Ascending aorta (tissue), 2 donors: ENCODE measurements at regions not wholly inside any gene's neighbourhood (a gene's known extent, or its start where the extent isn't known, plus 50 kb on each side); places are given as distances from the start of the nearest gene placed in this dataset.
"Not testable (repeated sequence)": the region's sequence is repeated elsewhere in the genome, so short reads cannot be mapped to it uniquely, and the experiment has no call there.

Experiments used
- DNase-seq, 2 donors: peaks; one replicate each; pipeline ENCODE4 v3.0.0-alpha.2; 2019; ENCODE audit warnings: low spot score in 2 of 2
- H3K27ac ChIP-seq, 2 donors: fragments of 200-600 bp; sonication (generic); one replicate each; pipeline ENCODE4 v1.5.1; 2016 to 2017; ENCODE audit warnings: mild to moderate bottlenecking in 1 of 2
- H3K27me3 ChIP-seq: fragments of 200-600 bp; sonication (generic); one replicate; pipeline ENCODE4 v1.5.1; 2017
- H3K36me3 ChIP-seq, 2 donors: fragments of 200-600 bp; sonication (generic); one replicate each; pipeline ENCODE4 v1.5.1; 2016
- H3K4me1 ChIP-seq, 2 donors: fragments of 200-600 bp; sonication (generic); one replicate each; pipeline ENCODE4 v1.5.1; 2016 to 2017; ENCODE audit warnings: mild to moderate bottlenecking in 1 of 2
- H3K4me3 ChIP-seq, 2 donors: fragments of 200-600 bp; sonication (generic); one replicate each; pipeline ENCODE4 v1.5.1; 2016 to 2017; ENCODE audit warnings: mild to moderate bottlenecking in 1 of 2
- H3K9me3 ChIP-seq, 2 donors: fragments of 200-600 bp; sonication (generic); one replicate each; pipeline ENCODE4 v1.5.1; 2016
- intact Hi-C: fragments of 100-400 bp; cut with DNase I; formaldehyde crosslinking; loops from one replicate; pipeline ENCODE4 v1.15.1; 2023
- TF ChIP-seq, protein P1 (sequence below), 3 experiments: fragments of 200-600 bp in 2 of 3; fragments of 450-650 bp in 1 of 3; sonication (generic) in 2 of 3; IDR thresholded peaks; one replicate each; pipeline ENCODE4 v1.5.1; 2016 to 2019; ENCODE audit warnings: antibody characterized with exemption in 3 of 3, mild to moderate bottlenecking in 1 of 3, moderate library complexity in 1 of 3

DNA sequence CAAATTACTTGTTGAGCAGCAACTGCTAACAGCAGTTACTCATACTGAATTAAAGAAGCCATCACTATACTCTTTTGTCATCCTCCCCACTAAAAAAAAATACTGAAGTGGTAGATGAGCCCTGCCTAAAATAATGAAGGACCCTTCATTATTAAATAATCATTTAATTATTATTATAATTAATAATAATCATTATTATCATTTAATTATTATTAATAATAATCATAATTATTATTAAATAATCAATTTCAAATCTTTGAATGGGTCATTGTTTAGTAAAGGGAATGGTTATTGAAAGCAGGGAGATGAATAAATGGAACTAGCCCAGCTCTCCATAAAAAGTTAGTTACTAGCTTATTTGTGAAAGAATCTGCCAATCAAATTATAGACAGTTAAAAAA, 396.4 kb downstream of the NFIB start:
- TF ChIP-seq, protein P1, sequence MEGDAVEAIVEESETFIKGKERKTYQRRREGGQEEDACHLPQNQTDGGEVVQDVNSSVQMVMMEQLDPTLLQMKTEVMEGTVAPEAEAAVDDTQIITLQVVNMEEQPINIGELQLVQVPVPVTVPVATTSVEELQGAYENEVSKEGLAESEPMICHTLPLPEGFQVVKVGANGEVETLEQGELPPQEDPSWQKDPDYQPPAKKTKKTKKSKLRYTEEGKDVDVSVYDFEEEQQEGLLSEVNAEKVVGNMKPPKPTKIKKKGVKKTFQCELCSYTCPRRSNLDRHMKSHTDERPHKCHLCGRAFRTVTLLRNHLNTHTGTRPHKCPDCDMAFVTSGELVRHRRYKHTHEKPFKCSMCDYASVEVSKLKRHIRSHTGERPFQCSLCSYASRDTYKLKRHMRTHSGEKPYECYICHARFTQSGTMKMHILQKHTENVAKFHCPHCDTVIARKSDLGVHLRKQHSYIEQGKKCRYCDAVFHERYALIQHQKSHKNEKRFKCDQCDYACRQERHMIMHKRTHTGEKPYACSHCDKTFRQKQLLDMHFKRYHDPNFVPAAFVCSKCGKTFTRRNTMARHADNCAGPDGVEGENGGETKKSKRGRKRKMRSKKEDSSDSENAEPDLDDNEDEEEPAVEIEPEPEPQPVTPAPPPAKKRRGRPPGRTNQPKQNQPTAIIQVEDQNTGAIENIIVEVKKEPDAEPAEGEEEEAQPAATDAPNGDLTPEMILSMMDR (IDR thresholded peaks at IDR 0.05), result no peak
- intact Hi-C loops, result no loop called here
- no peak for DNase-seq

DNA sequence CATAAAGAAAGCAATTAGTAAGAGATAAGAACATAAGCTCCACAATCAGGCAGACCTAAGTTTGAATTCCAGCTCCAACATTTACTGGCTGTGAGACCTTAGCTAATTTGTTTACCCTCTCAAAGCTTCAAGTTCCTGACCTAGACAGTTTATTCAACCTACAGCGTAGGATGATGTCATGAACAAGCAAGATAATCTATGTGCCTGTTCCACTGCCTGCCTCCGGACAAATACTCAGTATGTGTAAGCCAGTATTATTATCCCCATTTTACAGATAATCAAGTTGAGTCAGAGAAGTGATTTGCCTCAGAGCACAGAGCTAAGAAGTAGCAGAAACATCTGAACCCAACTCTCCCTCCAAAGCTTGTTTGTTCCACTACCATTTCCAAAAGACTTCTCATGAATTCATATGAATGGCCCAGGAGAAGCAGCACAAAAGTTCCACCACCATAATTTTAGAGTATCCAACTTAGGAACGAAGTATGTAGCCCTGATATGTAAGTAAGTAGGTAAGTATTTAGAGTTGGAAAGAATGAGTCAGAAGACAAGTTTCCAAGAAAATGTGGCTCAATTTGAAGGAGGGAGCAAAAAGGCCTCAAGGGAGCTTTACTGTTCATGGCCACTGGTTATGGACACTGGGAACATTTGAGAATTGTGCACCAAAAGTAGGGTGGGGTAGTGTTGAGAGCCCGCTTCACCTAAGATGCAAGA, 398.2 kb downstream of the NFIB start:
- no peaks in the 10 kb centered on the region for H3K36me3 ChIP-seq
- peaks cover 0 to 8% of the 10 kb centered on the region in 2 donors for H3K4me1 ChIP-seq
- H3K9me3 ChIP-seq, result no peaks in the 10 kb centered on the region
- intact Hi-C loops, result no loop called here
- peak overlapping the region; percentile 3 to 66 for H3K27ac ChIP-seq
- no peak overlapping the region for H3K4me3 ChIP-seq
- DNase-seq, result no peak
- TF ChIP-seq, protein P1 (IDR thresholded peaks at IDR 0.05), result no peak
- no peaks in the 10 kb centered on the region for H3K27me3 ChIP-seq

More for the DNA sequence above, 396.4 kb downstream of the NFIB start:
- H3K4me1 ChIP-seq, result peaks cover 0 to 8% of the 10 kb centered on the region in 2 donors
- H3K27ac ChIP-seq, result no peak overlapping the region
- H3K9me3 ChIP-seq, result no peaks in the 10 kb centered on the region
- no peaks in the 10 kb centered on the region for H3K27me3 ChIP-seq
- H3K4me3 ChIP-seq, result no peak overlapping the region
- H3K36me3 ChIP-seq, result no peaks in the 10 kb centered on the region

DNA sequence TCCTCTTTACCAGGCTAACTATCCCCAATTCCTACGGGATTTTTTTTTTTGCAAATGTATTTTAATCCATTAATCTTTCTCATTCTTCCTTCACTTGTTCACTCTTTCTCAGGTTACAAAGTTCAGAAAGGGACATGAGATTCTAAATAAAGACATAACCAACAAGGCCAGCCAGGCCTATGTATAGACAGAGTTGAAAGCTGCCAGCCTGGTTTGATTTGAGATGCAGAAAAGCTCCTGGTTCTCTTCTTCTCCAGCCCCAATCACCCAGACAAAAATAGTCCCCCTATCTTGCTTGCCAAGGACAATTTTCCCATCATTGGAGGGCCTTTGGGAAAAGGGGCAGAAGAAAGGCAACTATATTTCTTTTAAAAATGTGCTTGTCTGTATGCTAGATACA, 398.8 kb downstream of the NFIB start:
- Histone ChIP-seq H3K36me3 (no peaks in the 10 kb centered on the region), H3K27ac (peak overlapping the region; percentile 3 to 66), H3K27me3 (no peaks in the 10 kb centered on the region), H3K4me3 (no peak overlapping the region), H3K9me3 (no peaks in the 10 kb centered on the region), H3K4me1 (peaks cover 0 to 8% of the 10 kb centered on the region in 2 donors)
- intact Hi-C loops, result no loop called here
- DNase-seq, result no peak
- TF ChIP-seq, protein P1 (IDR thresholded peaks at IDR 0.05), result no peak

DNA sequence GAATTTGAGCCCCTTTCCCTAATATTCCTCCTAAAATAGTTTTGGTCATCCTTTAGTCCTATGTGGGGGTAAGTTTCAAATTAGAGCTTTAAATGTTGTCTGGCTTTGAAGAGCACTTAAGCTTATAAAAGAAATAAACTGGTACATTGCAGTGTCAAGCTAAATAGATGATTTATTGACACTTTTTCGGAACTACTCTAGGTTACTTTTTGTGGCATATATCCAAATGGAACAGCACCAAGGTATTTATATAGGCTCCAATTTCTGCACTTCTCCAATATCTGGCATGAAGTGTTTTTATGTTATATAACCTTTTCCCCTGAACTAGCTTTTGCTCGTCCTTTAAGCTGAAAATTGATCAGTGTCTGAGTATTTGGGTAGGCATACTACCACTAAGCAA, 402.5 kb downstream of the NFIB start:
- Histone ChIP-seq H3K27ac (no peak overlapping the region), H3K9me3 (peaks cover 0 to 6% of the 10 kb centered on the region in 2 donors), H3K27me3 (no peaks in the 10 kb centered on the region), H3K4me3 (no peak overlapping the region), H3K4me1 (peaks cover 0 to 6% of the 10 kb centered on the region in 2 donors), H3K36me3 (no peaks in the 10 kb centered on the region)
- TF ChIP-seq, protein P1 (IDR thresholded peaks at IDR 0.05), result no peak
- no peak for DNase-seq
- intact Hi-C loops, result loop anchor here (5.0 kb wide), 1 partner anchor 54 kb away; no protein-coding TSS in a partner anchor

DNA sequence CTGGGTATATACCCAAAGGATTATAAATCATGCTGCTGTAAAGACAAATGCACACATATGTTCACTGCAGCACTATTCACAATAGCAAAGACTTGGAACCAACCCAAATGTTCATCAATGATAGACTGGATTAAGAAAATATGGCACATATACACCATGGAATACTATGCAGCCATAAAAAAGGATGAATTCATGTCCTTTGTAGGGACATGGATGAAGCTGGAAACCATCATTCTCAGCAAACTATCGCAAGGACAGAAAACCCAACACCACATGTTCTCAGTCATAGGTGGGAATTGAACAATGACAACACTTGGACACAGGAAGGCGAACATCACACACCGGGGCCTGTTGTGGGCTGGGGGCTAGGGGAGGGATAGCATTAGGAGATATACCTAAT, 406.1 kb downstream of the NFIB start:
- H3K27ac ChIP-seq, DNase-seq, H3K4me1 ChIP-seq, H3K36me3 ChIP-seq, H3K4me3 ChIP-seq, H3K27me3 ChIP-seq, H3K9me3 ChIP-seq: not testable (repeated sequence)
- intact Hi-C loops, result loop anchor here (10.0 kb wide), 1 partner anchor 417 kb away; no protein-coding TSS in a partner anchor

DNA sequence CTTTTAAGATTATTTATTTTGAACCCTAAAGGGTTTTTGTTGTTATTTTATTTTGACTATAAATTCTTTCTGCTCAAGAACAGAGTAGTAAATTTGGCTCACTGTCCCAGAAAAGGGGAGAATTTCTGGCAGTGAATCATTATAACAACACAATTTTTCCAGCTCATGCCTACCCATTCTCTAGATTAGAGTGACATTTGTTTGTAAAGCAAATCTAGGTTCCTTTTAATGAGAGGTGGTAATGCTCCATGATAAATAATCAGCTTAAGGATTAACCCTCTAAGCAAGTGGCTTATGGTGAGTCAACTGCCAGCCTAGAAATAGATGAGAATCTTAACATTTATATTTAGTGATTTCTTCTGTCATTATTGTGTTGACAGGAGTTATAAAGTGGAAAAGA, 409.2 kb downstream of the NFIB start:
- Histone ChIP-seq H3K4me3 (no peak overlapping the region), H3K9me3 (peaks cover 0 to 8% of the 10 kb centered on the region in 2 donors), H3K4me1 (peaks cover 0 to 10% of the 10 kb centered on the region in 2 donors), H3K27ac (peak overlapping the region in 1 of 2 donors; percentile 28), H3K27me3 (no peaks in the 10 kb centered on the region), H3K36me3 (no peaks in the 10 kb centered on the region)
- TF ChIP-seq, protein P1 (IDR thresholded peaks at IDR 0.05), result no peak
- intact Hi-C loops, result loop anchor here (5.0 to 10.0 kb wide), 2 partner anchors 42 to 420 kb away; no protein-coding TSS in a partner anchor
- no peak for DNase-seq
